ENCODE measurements at regions not wholly inside any gene's neighbourhood (a gene's known extent, or its start where the extent isn't known, plus 50 kb on each side); places are given as distances from the start of the nearest gene placed in this dataset.

- Histone ChIP-seq H3K36me3 (no peaks in the 10 kb centered on the region), H3K4me3 (no peak overlapping the region), H3K27ac (no peak overlapping the region), H3K4me1 (peaks cover 0 to 6% of the 10 kb centered on the region in 2 donors), H3K27me3 (no peaks in the 10 kb centered on the region), H3K9me3 (no peaks in the 10 kb centered on the region)
- DNase-seq (no peak), ATAC-seq (no peak)
- in situ Hi-C loops (cut with MboI; ENCODE audit: low sequenced_read_pairs in 4 of 4), result no loop called here
- intact Hi-C loops (cut with DNase I; ENCODE audit: low total_unique reads), result loop anchor here (10.0 kb wide), 1 partner anchor 357 kb away; no protein-coding TSS in a partner anchor
- TF ChIP-seq POLR2A (IDR thresholded peaks at IDR 0.05) (no peak), CTCF (IDR thresholded peaks at IDR 0.05 in 4 of 5, conservative IDR thresholded peaks at IDR 0.05 in 1 of 5) (no peak)
These were observed 127.4 kb downstream of the ZNF330 start for GRCh38 chr4:141348125-141348524.

GRCh38 chr4:141348573-141348972 is 127.9 kb downstream of the ZNF330 start:
- ATAC-seq, result no peak
- DNase-seq, result no peak
- Histone ChIP-seq H3K9me3 (no peaks in the 10 kb centered on the region), H3K27me3 (no peaks in the 10 kb centered on the region), H3K27ac (no peak overlapping the region), H3K36me3 (no peaks in the 10 kb centered on the region), H3K4me1 (peaks cover 0 to 6% of the 10 kb centered on the region in 2 donors), H3K4me3 (no peak overlapping the region)
- intact Hi-C loops (cut with DNase I; ENCODE audit: low total_unique reads) (loop anchor here (10.0 kb wide), 1 partner anchor 356 kb away; no protein-coding TSS in a partner anchor), in situ Hi-C loops (cut with MboI; ENCODE audit: low sequenced_read_pairs in 4 of 4) (no loop called here)
- no peak for TF ChIP-seq CTCF (IDR thresholded peaks at IDR 0.05 in 4 of 5, conservative IDR thresholded peaks at IDR 0.05 in 1 of 5)
- TF ChIP-seq POLR2A (IDR thresholded peaks at IDR 0.05), result no peak

GRCh38 chr4:141349236-141349635 is 128.5 kb downstream of the ZNF330 start:
- ATAC-seq (no peak), DNase-seq (no peak)
- Histone ChIP-seq H3K9me3 (no peaks in the 10 kb centered on the region), H3K4me1 (peaks cover 0 to 6% of the 10 kb centered on the region in 2 donors), H3K27ac (no peak overlapping the region), H3K27me3 (no peaks in the 10 kb centered on the region), H3K36me3 (no peaks in the 10 kb centered on the region), H3K4me3 (no peak overlapping the region)
- in situ Hi-C loops (cut with MboI; ENCODE audit: low sequenced_read_pairs in 4 of 4), result no loop called here
- intact Hi-C loops (cut with DNase I; ENCODE audit: low total_unique reads), result loop anchor here (10.0 kb wide), 1 partner anchor 356 kb away; no protein-coding TSS in a partner anchor
- TF ChIP-seq POLR2A (IDR thresholded peaks at IDR 0.05), result no peak
- no peak for TF ChIP-seq CTCF (IDR thresholded peaks at IDR 0.05 in 4 of 5, conservative IDR thresholded peaks at IDR 0.05 in 1 of 5)

GRCh38 chr4:141350122-141350905 is 129.6 kb downstream of the ZNF330 start:
- no peak for ATAC-seq
- intact Hi-C loops (cut with DNase I; ENCODE audit: low total_unique reads), result no loop called here
- in situ Hi-C loops (cut with MboI; ENCODE audit: low sequenced_read_pairs in 4 of 4), result no loop called here

More at GRCh38 chr4:141350122-141350905, 129.6 kb downstream of the ZNF330 start:
- Histone ChIP-seq H3K9me3 (no peaks in the 10 kb centered on the region), H3K36me3 (no peaks in the 10 kb centered on the region), H3K4me1 (peaks cover 0 to 6% of the 10 kb centered on the region in 2 donors), H3K27me3 (no peaks in the 10 kb centered on the region), H3K4me3 (no peak overlapping the region), H3K27ac (no peak overlapping the region)
- TF ChIP-seq POLR2A (IDR thresholded peaks at IDR 0.05), result no peak
- TF ChIP-seq CTCF (IDR thresholded peaks at IDR 0.05 in 4 of 5, conservative IDR thresholded peaks at IDR 0.05 in 1 of 5), result no peak
- DNase-seq, result no peak
